SK-N-SH (cell line): ENCODE measurements at regions not wholly inside any gene's neighbourhood (a gene's known extent, or its start where the extent isn't known, plus 50 kb on each side); places are given as distances from the start of the nearest gene placed in this dataset.

Source experiments
- CTCF ChIA-PET: fragments of 300-600, 350-600 bp; formaldehyde crosslinking; extraction: SDS; loops from one replicate; lab custom pipeline; 2021; lab: Yijun Ruan, JAX
- POLR2A ChIA-PET: fragments of 350-600 bp; sonication (Branson Sonifier 250); formaldehyde crosslinking; extraction: SDS; loops from one replicate; lab custom pipeline; 2020; ENCODE audit warnings: antibody characterized with exemption, inconsistent platforms; lab: Yijun Ruan, JAX
- DNase-seq: peaks from one replicate; pipeline ENCODE4 v3.0.0; 2012
- H2AFZ ChIP-seq: fragments of 200-600 bp; sonication (generic); 2 replicates; pipeline ENCODE4 v1.8.1; 2016; ENCODE audit warnings: antibody characterized with exemption, mild to moderate bottlenecking, low read depth
- H3F3A ChIP-seq: fragments of 200-600 bp; sonication (generic); replicated peaks from 2 replicates; pipeline ENCODE3; 2016; ENCODE audit warnings: antibody characterized with exemption, mild to moderate bottlenecking; ENCODE audit not compliant: insufficient read depth
- H3K27ac ChIP-seq, 2 experiments: fragments of 200-500 bp in 1 of 2; fragments of 200-600 bp in 1 of 2; sonication (Bioruptor generic) in 1 of 2; sonication (generic), shearing (Covaris generic) in 1 of 2; 2 replicates each; pipeline versions ENCODE4 v1.5.1 to v1.6.1; 2014 to 2016; ENCODE audit warnings: low read depth in 2 of 2, inconsistent platforms in 1 of 2, low read length in 1 of 2, mild to moderate bottlenecking in 1 of 2, mixed read lengths in 1 of 2
- H3K27me3 ChIP-seq: fragments of 200-600 bp; sonication (generic), shearing (Covaris generic); 2 replicates; pipeline ENCODE4 v1.6.1; 2016; ENCODE audit warnings: mixed run types; ENCODE audit not compliant: insufficient read depth
- H3K36me3 ChIP-seq, 2 experiments: fragments of 200-500 bp in 1 of 2; fragments of 200-600 bp in 1 of 2; sonication (Bioruptor generic) in 1 of 2; sonication (generic) in 1 of 2; replicated peaks in 1 of 2; 2 replicates each; pipeline versions ENCODE3 to v1.5.1; 2014 to 2016; ENCODE audit warnings: low read length in 1 of 2, mild to moderate bottlenecking in 1 of 2; ENCODE audit not compliant: insufficient read depth in 2 of 2, control insufficient read depth in 1 of 2
- H3K4me1 ChIP-seq, 2 experiments: fragments of 200-500 bp in 1 of 2; fragments of 200-600 bp in 1 of 2; sonication (Bioruptor generic) in 1 of 2; sonication (generic), shearing (Covaris generic) in 1 of 2; 2 replicates each; pipeline versions ENCODE4 v1.5.1 to v1.6.1; 2014 to 2016; ENCODE audit warnings: low read depth in 1 of 2, low read length in 1 of 2, mixed run types in 1 of 2; ENCODE audit not compliant: insufficient read depth in 2 of 2, control insufficient read depth in 1 of 2
- H3K4me2 ChIP-seq: fragments of 200-600 bp; sonication (generic), shearing (Covaris generic); 2 replicates; pipeline ENCODE4 v1.6.1; 2017; ENCODE audit warnings: mixed run types
- H3K4me3 ChIP-seq, 2 experiments: fragments of 200-500 bp in 1 of 2; fragments of 200-600 bp in 1 of 2; sonication (Bioruptor generic) in 1 of 2; sonication (generic), shearing (Covaris generic) in 1 of 2; 2 replicates each; pipeline versions ENCODE4 v1.5.1 to v1.8.1; 2014 to 2016; ENCODE audit warnings: low read depth in 2 of 2, inconsistent platforms in 1 of 2, low read length in 1 of 2, mild to moderate bottlenecking in 1 of 2, mixed read lengths in 1 of 2, moderate library complexity in 1 of 2
- H3K79me2 ChIP-seq: fragments of 200-600 bp; sonication (generic); 2 replicates; pipeline ENCODE4 v1.8.1; 2017; ENCODE audit warnings: mild to moderate bottlenecking; ENCODE audit not compliant: insufficient read depth
- H3K9ac ChIP-seq: fragments of 200-600 bp; sonication (generic); 2 replicates; pipeline ENCODE4 v1.6.1; 2017; ENCODE audit warnings: mixed run types
- H3K9me2 ChIP-seq: fragments of 200-600 bp; sonication (generic); 2 replicates; pipeline ENCODE4 v1.6.1; 2017; ENCODE audit warnings: mixed run types
- H3K9me3 ChIP-seq: fragments of 200-600 bp; sonication (generic); 2 replicates; pipeline ENCODE4 v1.6.1; 2017; ENCODE audit warnings: mixed run types, mild to moderate bottlenecking, moderate library complexity
- H4K20me1 ChIP-seq: fragments of 200-600 bp; sonication (generic); 2 replicates; pipeline ENCODE4 v1.6.1; 2017; ENCODE audit warnings: mild to moderate bottlenecking, mixed run types; ENCODE audit not compliant: insufficient read depth
- ELF1 ChIP-seq: IDR thresholded peaks from 2 replicates; pipeline ENCODE4 v1.4.0; 2012
- EP300 ChIP-seq, 2 experiments: IDR thresholded peaks; 2 replicates each; pipeline versions ENCODE4 v1.4.0 to v1.6.1; 2012; ENCODE audit warnings: borderline replicate concordance in 1 of 2, low read depth in 1 of 2, low read length in 1 of 2
- EZH2phosphoT487 ChIP-seq: fragments of 200-600 bp; sonication (generic); IDR thresholded peaks from 2 replicates; pipeline ENCODE4 v1.6.1; 2017; ENCODE audit warnings: low read depth, mixed run types, mild to moderate bottlenecking, antibody characterized with exemption, moderate library complexity, borderline replicate concordance
- FOXJ3 ChIP-seq: sonication (generic); formaldehyde crosslinking; IDR thresholded peaks from 2 replicates; pipeline ENCODE4 v1.5.1; 2020; ENCODE audit warnings: mild to moderate bottlenecking, missing genetic modification reagents
- GABPA ChIP-seq: IDR thresholded peaks from 2 replicates; pipeline ENCODE4 v1.4.0; 2012; ENCODE audit warnings: low read depth, mild to moderate bottlenecking
- IRF3 ChIP-seq: fragments of 150-350 bp; IDR thresholded peaks from 2 replicates; pipeline ENCODE4 v1.6.1; 2016; ENCODE audit warnings: mild to moderate bottlenecking, low read depth, low read length
- JUND ChIP-seq: IDR thresholded peaks from 2 replicates; pipeline ENCODE4 v1.4.0; 2012
- MAX ChIP-seq: IDR thresholded peaks from 2 replicates; pipeline ENCODE4 v1.4.0; 2012; ENCODE audit warnings: low read depth
- NRF1 ChIP-seq: IDR thresholded peaks from 2 replicates; pipeline ENCODE4 v1.6.1; 2012; ENCODE audit warnings: low read depth, mild to moderate bottlenecking, low read length
- PBX3 ChIP-seq: IDR thresholded peaks from 2 replicates; pipeline ENCODE4; 2012
- RAD21 ChIP-seq: IDR thresholded peaks from 2 replicates; pipeline ENCODE4 v1.6.1; 2012; ENCODE audit warnings: mild to moderate bottlenecking, low read length
- REST ChIP-seq: IDR thresholded peaks from 2 replicates; pipeline ENCODE4 v1.6.1; 2012; ENCODE audit warnings: mild to moderate bottlenecking, low read depth, low read length, moderate library complexity
- RFX5 ChIP-seq: IDR thresholded peaks from 2 replicates; pipeline ENCODE4 v1.6.1; 2012; ENCODE audit warnings: mild to moderate bottlenecking, improper control_type of control experiment, low read length
- RXRA ChIP-seq: IDR thresholded peaks from 2 replicates; pipeline ENCODE4 v1.4.0; 2012; ENCODE audit warnings: low read depth, mild to moderate bottlenecking, borderline replicate concordance
- SIN3A ChIP-seq: IDR thresholded peaks from 2 replicates; pipeline ENCODE4 v1.6.1; 2012; ENCODE audit warnings: low read depth, mild to moderate bottlenecking, low read length, moderate library complexity, borderline replicate concordance
- TAF1 ChIP-seq: IDR thresholded peaks from 2 replicates; pipeline ENCODE4 v1.6.1; 2012; ENCODE audit warnings: low read depth, mild to moderate bottlenecking, low read length, moderate library complexity, borderline replicate concordance
- TEAD4 ChIP-seq: IDR thresholded peaks from 2 replicates; pipeline ENCODE4 v1.4.0; 2012; ENCODE audit warnings: mild to moderate bottlenecking, borderline replicate concordance; ENCODE audit not compliant: insufficient read depth
- USF1 ChIP-seq: IDR thresholded peaks from 2 replicates; pipeline ENCODE4 v1.4.0; 2012; ENCODE audit warnings: low read depth, borderline replicate concordance
- USF2 ChIP-seq: fragments of 150-350 bp; IDR thresholded peaks from 2 replicates; pipeline ENCODE4 v1.6.1; 2017; ENCODE audit warnings: antibody characterized with exemption, low read length, low read depth, borderline replicate concordance
- WGBS: methylation state at CpG from one replicate; pipeline ENCODE4 v1.1.6; 2017; ENCODE audit warnings: low lambda C conversion rate; 5-methylcytosine and 5-hydroxymethylcytosine counted together

- Histone ChIP-seq H3K27ac (no peak overlapping the region), H3K79me2 (no peaks in the 10 kb centered on the region), H3K9me3 (no peaks in the 10 kb centered on the region; the same call in 1 of the 2 replicates), H3K4me2 (no peak overlapping the region), H3F3A (no peaks in the 10 kb centered on the region), H4K20me1 (no peaks in the 10 kb centered on the region)
- no peak for TF ChIP-seq USF2
- no peak for TF ChIP-seq TAF1
- TF ChIP-seq EP300 (IDR thresholded peaks at IDR 0.05; ENCODE audit: borderline replicate concordance in 1 of 2, low read depth in 1 of 2, low read length in 1 of 2): no peak
- no peak for TF ChIP-seq ELF1
- no peak for TF ChIP-seq JUND
- no peak for TF ChIP-seq RXRA
- no peak for TF ChIP-seq SIN3A
- no peak for TF ChIP-seq REST
- no peak for TF ChIP-seq TEAD4
- TF ChIP-seq IRF3: no peak
- no peak for TF ChIP-seq USF1
- no peak for TF ChIP-seq MAX
- no peak for TF ChIP-seq GABPA
- TF ChIP-seq NRF1: no peak
- no peak for TF ChIP-seq EZH2phosphoT487
- TF ChIP-seq FOXJ3 (CRISPR knock-in tag): no peak
- TF ChIP-seq RFX5: no peak
- TF ChIP-seq PBX3: no peak
- TF ChIP-seq RAD21: no peak
- TF ChIP-seq, all 33 proteins: peak for 0
- no peaks in the 10 kb centered on the region for H3K4me1 ChIP-seq
- H3K9me2 ChIP-seq: no peaks in the 10 kb centered on the region
- DNase-seq: no peak
- no peak overlapping the region for H2AFZ ChIP-seq
- no peak overlapping the region for H3K9ac ChIP-seq
- 35% methylated on average over 3 of the region's 3 CpGs for WGBS
- H3K4me3 ChIP-seq: no peak overlapping the region
- no peaks in the 10 kb centered on the region for H3K36me3 ChIP-seq
- ChIA-PET CTCF (interaction anchor here (1.5 kb wide), 1 partner anchor 10 kb away, joined by 4 read pairs; no protein-coding TSS in a partner anchor), POLR2A (no interaction called here)
- H3K27me3 ChIP-seq: no peaks in the 10 kb centered on the region
Measured at GRCh38 chr9:31733166-31733565, 651.3 kb upstream of the ACO1 start.
